ENCODE measurements at regions not wholly inside any gene's neighbourhood (a gene's known extent, or its start where the extent isn't known, plus 50 kb on each side); places are given as distances from the start of the nearest gene placed in this dataset.

- no peak for TF ChIP-seq CTCF (IDR thresholded peaks at IDR 0.05; ENCODE audit: low read depth, low read length)
- TF ChIP-seq EZH2phosphoT487 (IDR thresholded peaks at IDR 0.05; ENCODE audit: low read depth): no peak
Observed at GRCh38 chr2:181309586-181309985, 147.6 kb upstream of the ITGA4 start.
